Liver (tissue), 8 donors: ENCODE measurements at regions not wholly inside any gene's neighbourhood (a gene's known extent, or its start where the extent isn't known, plus 50 kb on each side); places are given as distances from the start of the nearest gene placed in this dataset.

Source experiments
- DNase-seq: peaks from one replicate; pipeline ENCODE4 v3.0.0-alpha.2; 2017; ENCODE audit warnings: low spot score
- H3K27ac ChIP-seq, 2 donors: one replicate each; pipeline ENCODE4 v1.7.0; 2013; ENCODE audit warnings: inconsistent platforms in 2 of 2, low read length in 2 of 2, control low read depth in 1 of 2, low read depth in 1 of 2, mild to moderate bottlenecking in 1 of 2
- H3K27me3 ChIP-seq, 4 donors: one replicate each; pipeline versions ENCODE4 v1.6.1 to v1.7.0; 2013; ENCODE audit warnings: low read length in 3 of 4, inconsistent platforms in 1 of 4, mild to moderate bottlenecking in 1 of 4, moderate library complexity in 1 of 4; ENCODE audit not compliant: control insufficient read depth in 4 of 4, insufficient read depth in 4 of 4
- H3K36me3 ChIP-seq, 4 donors: one replicate each; pipeline versions ENCODE4 v1.6.1 to v1.7.0; 2013; ENCODE audit warnings: low read length in 3 of 4, mild to moderate bottlenecking in 3 of 4, low read depth in 1 of 4, moderate library complexity in 1 of 4; ENCODE audit not compliant: control insufficient read depth in 4 of 4, insufficient read depth in 3 of 4
- H3K4me1 ChIP-seq, 4 donors: one replicate each; pipeline versions ENCODE4 v1.6.1 to v1.7.0; 2013; ENCODE audit warnings: low read length in 3 of 4, mild to moderate bottlenecking in 3 of 4, moderate library complexity in 1 of 4; ENCODE audit not compliant: control insufficient read depth in 4 of 4, insufficient read depth in 4 of 4
- H3K4me3 ChIP-seq, 3 donors: one replicate each; pipeline versions ENCODE4 v1.6.1 to v1.7.0; 2013; ENCODE audit warnings: low read length in 3 of 3, control low read depth in 1 of 3, low read depth in 1 of 3, mild to moderate bottlenecking in 1 of 3
- H3K9ac ChIP-seq, 2 donors: one replicate each; pipeline ENCODE4 v1.7.0; 2013; ENCODE audit warnings: low read length in 2 of 2, mild to moderate bottlenecking in 2 of 2, moderate library complexity in 2 of 2, control low read depth in 1 of 2, low read depth in 1 of 2
- H3K9me3 ChIP-seq, 4 donors: one replicate each; pipeline versions ENCODE4 v1.6.1 to v1.7.0; 2013; ENCODE audit warnings: low read length in 3 of 4; ENCODE audit not compliant: control insufficient read depth in 4 of 4
- ATF3 ChIP-seq: IDR thresholded peaks from 2 replicates; pipeline ENCODE4 v1.6.1; 2016; ENCODE audit warnings: antibody characterized with exemption
- CTCF ChIP-seq: fragments of 150-350 bp; IDR thresholded peaks from 2 replicates; pipeline ENCODE4 v1.5.1; 2017; ENCODE audit warnings: improper control_type of control experiment, low read depth, low read length; ENCODE audit not compliant: missing input control
- EGR1 ChIP-seq, 2 donors: IDR thresholded peaks; 2 replicates each; pipeline ENCODE4 v1.6.1; 2016 to 2018; ENCODE audit warnings: antibody characterized with exemption in 2 of 2, low read depth in 2 of 2
- FOXA1 ChIP-seq: IDR thresholded peaks from 2 replicates; pipeline ENCODE4 v1.6.1; 2016; ENCODE audit warnings: antibody characterized with exemption
- FOXA2 ChIP-seq: IDR thresholded peaks from 2 replicates; pipeline ENCODE4 v1.6.1; 2016; ENCODE audit warnings: antibody characterized with exemption
- GABPA ChIP-seq, 2 donors: IDR thresholded peaks in 1 of 2; conservative IDR thresholded peaks in 1 of 2; 2 replicates each; pipeline ENCODE4 v1.6.1; 2016; ENCODE audit warnings: antibody characterized with exemption in 2 of 2, mild to moderate bottlenecking in 1 of 2, moderate library complexity in 1 of 2
- HNF4A ChIP-seq, 2 donors: conservative IDR thresholded peaks; 2 replicates each; pipeline ENCODE4 v1.6.1; 2016; ENCODE audit warnings: antibody characterized with exemption in 2 of 2, mild to moderate bottlenecking in 2 of 2
- HNF4G ChIP-seq: IDR thresholded peaks from 2 replicates; pipeline ENCODE4 v1.6.1; 2016; ENCODE audit warnings: antibody characterized with exemption
- JUND ChIP-seq, 2 donors: IDR thresholded peaks; 2 replicates each; pipeline ENCODE4 v1.6.1; 2016; ENCODE audit warnings: antibody characterized with exemption in 2 of 2
- MAX ChIP-seq: IDR thresholded peaks from 2 replicates; pipeline ENCODE4 v1.6.1; 2016; ENCODE audit warnings: antibody characterized with exemption
- NR2F2 ChIP-seq: IDR thresholded peaks from 2 replicates; pipeline ENCODE4 v1.6.1; 2016; ENCODE audit warnings: antibody characterized with exemption
- REST ChIP-seq: IDR thresholded peaks from 2 replicates; pipeline ENCODE4 v1.6.1; 2016; ENCODE audit warnings: antibody characterized with exemption, mild to moderate bottlenecking
- RXRA ChIP-seq, 2 donors: IDR thresholded peaks; 2 replicates each; pipeline ENCODE4 v1.6.1; 2017 to 2018; ENCODE audit warnings: antibody characterized with exemption in 2 of 2, mild to moderate bottlenecking in 1 of 2
- SP1 ChIP-seq: IDR thresholded peaks from 2 replicates; pipeline ENCODE4 v1.6.1; 2018; ENCODE audit warnings: antibody characterized with exemption, mild to moderate bottlenecking
- TAF1 ChIP-seq: conservative IDR thresholded peaks from 2 replicates; pipeline ENCODE4 v1.6.1; 2016; ENCODE audit warnings: antibody characterized with exemption, mild to moderate bottlenecking
- YY1 ChIP-seq: IDR thresholded peaks from 2 replicates; pipeline ENCODE4 v1.6.1; 2016; ENCODE audit warnings: antibody characterized with exemption, mild to moderate bottlenecking
- ZBTB33 ChIP-seq: IDR thresholded peaks from 2 replicates; pipeline ENCODE4 v1.6.1; 2016; ENCODE audit warnings: antibody characterized with exemption
- WGBS: extraction: QIAGEN DNeasy Blood & Tissue Kit; methylation state at CpG from one replicate; pipeline ENCODE4 v1.1.7; 2013; 5-methylcytosine and 5-hydroxymethylcytosine counted together
- donor health status: healthy.
- donor health status: healthy.
- donor health status: healthy.
- donor health status: healthy.
- donor health status: healthy.

GRCh38 chr2:39933196-39933595 is 154.1 kb upstream of the THUMPD2 start (continued):
- TF ChIP-seq REST (no peak), HNF4A (conservative IDR thresholded peaks at IDR 0.05) (no peak), CTCF (no peak)

- WGBS = 86% methylated on average over 3 of the region's 3 CpGs
- H3K4me1 ChIP-seq = no peaks in the 10 kb centered on the region
Observed at GRCh38 chr2:39932198-39932597, 153.1 kb upstream of the THUMPD2 start.

More at GRCh38 chr2:39932198-39932597, 153.1 kb upstream of the THUMPD2 start:
- H3K27ac ChIP-seq = no peak overlapping the region
- TF ChIP-seq GABPA (IDR thresholded peaks at IDR 0.05 in 1 of 2, conservative IDR thresholded peaks at IDR 0.05 in 1 of 2) (no peak), NR2F2 (no peak), ATF3 (no peak), RXRA (IDR thresholded peaks at IDR 0.05) (no peak), YY1 (no peak), ZBTB33 (no peak), TAF1 (no peak), HNF4G (no peak), FOXA2 (no peak), SP1 (no peak), REST (no peak), MAX (no peak), JUND (IDR thresholded peaks at IDR 0.05) (no peak), HNF4A (conservative IDR thresholded peaks at IDR 0.05) (no peak), CTCF (no peak), EGR1 (IDR thresholded peaks at IDR 0.05; ENCODE audit: low read depth in 2 of 2) (no peak), FOXA1 (no peak)
- no peak overlapping the region for H3K9ac ChIP-seq
- H3K36me3 ChIP-seq = no peaks in the 10 kb centered on the region
- peaks cover 0 to 6% (median 2%) of the 10 kb centered on the region in 4 donors for H3K27me3 ChIP-seq
- DNase-seq = no peak
- no peak overlapping the region for H3K4me3 ChIP-seq
- no peaks in the 10 kb centered on the region for H3K9me3 ChIP-seq
